Activated CD4-positive, alpha-beta T cell treated with anti-CD3 and anti-CD28 coated beads, Interleukin-2, Interleukin-4, amounts not matched to agents 100 ng/mL and 50 ng/mL, durations not matched to agents 16 hours and 8 hours (primary cell): ENCODE measurements at regions not wholly inside any gene's neighbourhood (a gene's known extent, or its start where the extent isn't known, plus 50 kb on each side); places are given as distances from the start of the nearest gene placed in this dataset.

Source experiments
- DNase-seq: peaks from one replicate; pipeline ENCODE4 v3.0.0-alpha.2; 2020; ENCODE audit warnings: low spot score

DNA sequence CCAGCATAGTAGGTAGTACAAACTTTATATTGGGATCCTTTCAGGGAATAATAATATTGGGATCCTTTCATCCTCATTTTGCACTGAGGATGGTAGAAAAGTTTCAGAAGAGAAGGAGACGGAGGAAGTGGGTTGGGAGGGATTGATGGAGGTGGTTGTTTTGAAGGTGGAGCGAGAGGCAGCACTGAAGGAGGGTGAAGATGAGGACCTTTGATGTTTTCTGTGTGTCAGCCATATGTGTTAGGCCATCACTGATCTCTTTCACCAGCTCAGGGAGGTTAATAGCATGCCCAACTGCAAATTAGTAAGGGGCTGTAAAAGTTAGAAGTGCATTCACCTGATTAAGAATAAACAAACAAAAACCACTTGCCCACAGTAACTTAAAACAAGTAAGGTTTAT lies 275.5 kb upstream of the B3GAT1 start:
- no peak for DNase-seq

DNA sequence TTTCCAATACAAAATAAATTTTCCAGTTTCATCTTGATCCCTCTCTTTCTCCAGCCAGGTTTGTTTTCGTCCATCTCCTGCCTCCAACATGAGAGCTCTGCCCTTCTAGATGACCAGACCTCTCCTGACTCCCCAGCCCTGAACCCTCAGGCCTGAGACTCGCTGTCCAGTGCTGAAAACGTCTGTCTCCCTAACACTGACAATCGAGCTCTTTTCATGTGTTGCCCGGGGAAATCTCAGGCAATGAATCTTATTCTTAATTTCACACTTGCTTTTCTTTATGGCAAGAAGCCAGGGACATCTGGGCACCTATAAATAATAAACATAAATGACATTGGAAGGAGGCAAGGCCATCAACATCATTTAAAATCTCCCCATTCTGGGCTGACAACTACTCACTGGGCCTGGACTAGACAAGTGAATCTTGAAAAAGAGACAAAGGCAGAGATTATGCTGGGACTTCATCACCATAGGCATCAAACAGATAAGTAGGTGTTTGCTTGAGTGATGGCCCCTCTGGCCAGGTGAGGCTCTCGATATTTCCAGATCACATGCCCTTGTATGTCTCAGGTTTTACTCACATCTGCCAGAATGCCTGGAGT lies 274.5 kb upstream of the B3GAT1 start:
- DNase-seq: no peak

- DNase-seq: no peak
Measured at GRCh38 chr11:134685793-134686380, 273.8 kb upstream of the B3GAT1 start.

DNA sequence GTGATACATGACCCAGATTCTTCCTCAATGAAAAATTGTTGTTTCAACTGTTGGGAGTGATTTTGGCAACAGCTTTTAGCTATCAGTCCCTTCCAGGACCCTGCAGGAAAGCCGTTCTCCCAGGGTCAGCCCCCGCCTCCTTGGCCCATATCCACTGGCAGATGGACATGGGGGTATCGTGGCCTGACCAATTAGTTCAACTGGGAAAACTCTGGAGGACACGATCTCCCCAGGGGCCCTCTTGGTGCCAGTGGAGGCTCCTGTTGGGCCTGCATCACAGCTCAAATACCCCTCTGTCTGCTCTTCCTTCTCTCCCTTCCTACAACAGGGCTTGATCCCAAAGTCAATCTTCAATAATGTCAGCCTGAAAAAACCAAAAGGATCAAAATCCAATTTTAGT lies 272.5 kb upstream of the B3GAT1 start:
- DNase-seq: no peak

DNA sequence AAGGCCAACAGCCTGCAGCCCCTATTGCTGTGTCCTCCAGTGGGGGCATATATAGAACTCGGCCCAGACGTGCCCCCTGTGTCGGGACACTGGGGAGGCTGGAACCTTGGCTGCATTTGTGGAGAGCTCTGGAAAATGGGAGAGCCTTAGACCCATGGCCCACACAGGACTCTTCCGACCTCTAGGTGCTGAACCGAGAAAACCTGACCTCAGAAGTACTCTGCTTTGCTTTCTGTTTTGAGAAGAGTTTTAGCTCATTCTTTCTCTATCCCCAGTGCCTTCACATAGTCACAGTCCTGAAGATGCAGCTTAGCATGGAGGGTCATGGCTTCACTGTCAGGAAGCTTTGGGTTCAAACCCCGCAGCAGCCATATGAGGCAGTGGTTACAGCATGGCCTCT lies 271.8 kb upstream of the B3GAT1 start:
- no peak for DNase-seq

GRCh38 chr11:134682577-134682976 lies 270.5 kb upstream of the B3GAT1 start:
- no peak for DNase-seq

- no peak for DNase-seq
Measured at GRCh38 chr11:134679592-134679991, 267.6 kb upstream of the B3GAT1 start.

DNA sequence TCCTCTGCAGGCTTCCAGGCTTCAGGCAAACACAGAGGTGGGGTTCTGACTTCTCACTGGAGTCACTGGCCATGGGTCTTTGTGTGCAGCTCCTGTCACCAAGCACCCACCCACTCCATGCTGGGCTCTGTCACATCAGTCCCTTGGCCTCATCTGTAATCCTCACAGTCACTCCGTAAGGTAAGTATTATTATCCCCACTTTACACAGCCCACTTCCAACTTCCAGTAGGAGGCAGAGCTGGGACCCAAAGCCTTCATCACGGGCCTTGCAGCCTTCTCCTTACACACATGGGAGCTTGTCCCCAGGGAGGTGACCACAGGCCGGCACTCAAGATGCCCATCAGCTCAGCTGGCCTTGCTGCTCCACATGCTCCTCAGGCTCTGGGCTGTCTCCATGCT lies 266.7 kb upstream of the B3GAT1 start:
- no peak for DNase-seq

DNA sequence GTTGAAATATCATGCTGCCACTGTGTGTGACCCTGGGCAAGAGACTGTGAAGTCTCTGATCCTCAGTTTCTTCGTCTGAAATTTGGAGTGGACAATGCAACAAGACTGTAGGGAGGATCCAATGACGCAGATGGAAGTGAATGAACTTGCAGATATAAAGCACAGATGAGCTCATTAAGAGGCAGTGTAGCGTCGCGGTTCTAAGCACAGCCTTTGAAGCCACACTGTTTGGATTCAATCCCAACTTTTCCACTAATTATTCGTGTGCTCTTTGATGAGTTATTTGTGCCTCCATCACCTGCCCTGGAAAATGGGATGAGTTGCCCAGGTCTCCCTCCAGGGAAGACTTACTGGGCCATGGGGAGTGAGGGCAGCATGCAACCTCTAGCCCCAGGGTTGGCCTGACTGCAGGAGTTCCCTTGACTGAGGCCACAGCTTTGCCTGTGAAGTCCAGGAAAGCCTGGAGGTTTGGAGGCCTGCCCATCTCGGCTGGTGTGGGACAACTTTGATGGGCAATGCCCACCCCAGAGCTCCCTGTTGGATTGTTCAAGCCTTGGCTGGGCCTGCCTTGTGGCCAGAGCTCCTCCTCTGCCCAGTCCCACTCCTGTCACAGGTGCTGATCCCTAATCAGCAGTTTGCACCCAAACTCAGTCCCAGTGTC lies 266.0 kb upstream of the B3GAT1 start:
- no peak for DNase-seq

GRCh38 chr11:134677397-134677822 lies 265.4 kb upstream of the B3GAT1 start:
- no peak for DNase-seq

GRCh38 chr11:134676516-134677287 lies 264.7 kb upstream of the B3GAT1 start:
- DNase-seq: no peak

GRCh38 chr11:134675983-134676382 lies 263.9 kb upstream of the B3GAT1 start:
- no peak for DNase-seq

- DNase-seq: no peak
Measured at GRCh38 chr11:134674974-134675373, 262.9 kb upstream of the B3GAT1 start.

DNA sequence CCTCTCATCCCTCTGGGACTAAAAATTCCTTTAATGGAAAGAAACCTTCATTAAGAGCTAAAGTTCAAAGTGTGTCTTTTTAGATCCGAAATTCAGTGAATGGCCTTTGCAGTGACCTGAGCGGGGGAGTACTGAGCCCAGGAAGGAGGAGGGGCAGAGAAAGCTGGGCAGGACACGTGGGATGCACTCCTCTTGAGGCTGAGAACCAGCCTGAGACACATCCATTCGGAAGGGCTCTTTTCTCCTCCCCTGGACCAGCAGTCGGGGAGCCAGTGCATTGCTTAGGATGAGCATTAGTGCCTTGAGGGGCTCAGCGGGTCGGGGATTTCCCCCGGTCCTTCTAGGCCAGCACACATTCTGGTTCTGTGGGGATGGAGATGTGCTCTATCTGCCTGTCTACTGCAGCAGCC lies 258.9 kb upstream of the B3GAT1 start:
- DNase-seq: no peak

DNA sequence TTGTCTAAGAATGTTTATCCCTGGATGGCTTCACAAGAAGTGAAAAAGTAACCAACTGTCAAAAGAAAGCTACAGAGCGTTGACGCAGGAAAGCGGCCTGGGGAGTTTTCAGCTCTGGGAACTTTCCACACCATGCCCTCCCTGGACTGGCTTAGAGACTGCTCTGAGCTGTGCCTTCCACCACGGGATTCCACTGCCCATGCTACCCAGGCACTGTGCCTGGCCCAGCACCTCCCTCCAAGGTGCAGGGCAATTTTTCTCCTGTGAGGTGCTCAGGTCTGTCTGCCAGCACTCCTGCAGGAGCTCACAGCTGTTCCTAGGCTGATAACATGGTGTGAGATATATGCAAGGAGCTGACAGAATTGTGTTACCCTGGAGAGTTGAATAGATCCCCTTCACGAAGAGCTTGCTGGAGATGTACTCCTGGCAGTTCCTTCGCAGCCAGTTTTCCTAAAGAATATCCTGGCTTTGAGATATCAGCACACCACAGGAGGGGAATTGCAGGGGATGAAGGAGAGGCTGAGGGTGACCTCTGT lies 258.3 kb upstream of the B3GAT1 start:
- DNase-seq: no peak

DNA sequence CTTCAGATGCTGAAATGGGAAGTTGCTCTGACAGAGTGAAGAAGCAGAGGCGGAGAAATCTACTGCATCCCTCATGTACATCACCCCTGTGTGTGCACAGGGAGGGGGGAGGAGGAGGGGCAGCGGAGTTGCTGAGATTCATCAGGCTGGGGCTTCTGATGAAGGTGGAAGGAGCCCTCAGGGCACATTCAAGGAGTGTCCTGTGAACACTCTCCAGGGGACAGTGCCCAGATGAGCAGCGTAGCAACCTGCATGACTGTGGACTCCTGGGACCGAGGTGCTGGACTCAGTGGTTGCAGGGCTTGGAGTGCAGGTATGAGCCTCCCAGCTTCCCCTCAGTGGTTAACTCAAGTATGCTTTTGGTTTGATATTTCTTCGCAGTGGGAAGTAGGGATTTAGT lies 257.8 kb upstream of the B3GAT1 start:
- no peak for DNase-seq

DNA sequence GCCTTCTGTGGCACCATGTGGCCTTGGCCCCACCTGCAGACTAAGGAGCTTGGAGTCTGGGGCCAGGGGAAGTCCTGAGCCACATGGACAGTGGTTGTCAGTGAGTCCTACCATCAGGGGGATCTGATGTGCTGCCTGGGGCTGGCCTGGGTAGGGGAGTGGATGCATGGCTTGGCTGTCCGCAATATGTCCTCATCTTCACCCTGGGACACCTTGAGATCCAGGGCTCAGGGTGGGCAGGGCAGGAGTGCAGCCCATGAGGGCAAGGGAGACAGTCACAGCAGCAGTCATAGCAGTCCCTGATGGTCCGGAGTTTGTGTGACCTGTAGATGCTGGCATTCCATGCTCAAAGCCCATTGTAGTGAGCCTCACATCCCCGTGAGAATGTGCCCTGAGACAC lies 256.8 kb upstream of the B3GAT1 start:
- DNase-seq: no peak

- no peak for DNase-seq
Measured at GRCh38 chr11:134668076-134668475, 256.0 kb upstream of the B3GAT1 start.

DNA sequence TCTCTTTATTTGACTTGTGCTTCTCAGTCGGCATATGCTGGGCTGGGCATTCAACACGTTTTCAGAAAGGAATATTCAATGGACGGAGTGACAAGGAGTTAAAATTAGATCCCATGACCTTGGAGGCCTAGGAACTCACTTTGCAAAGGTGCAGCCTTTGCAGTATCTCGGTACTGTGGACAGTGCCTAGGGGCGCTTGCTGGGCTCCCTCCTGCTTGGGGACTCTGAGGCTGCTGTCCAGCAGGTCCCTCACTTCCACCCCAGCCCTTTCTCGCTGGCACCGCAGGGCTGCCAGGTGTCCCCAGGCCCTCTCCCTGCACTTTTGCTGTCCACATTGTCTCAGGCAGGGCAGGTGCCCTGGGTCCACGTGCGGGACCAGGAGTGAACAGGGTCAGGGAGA lies 255.5 kb upstream of the B3GAT1 start:
- no peak for DNase-seq

DNA sequence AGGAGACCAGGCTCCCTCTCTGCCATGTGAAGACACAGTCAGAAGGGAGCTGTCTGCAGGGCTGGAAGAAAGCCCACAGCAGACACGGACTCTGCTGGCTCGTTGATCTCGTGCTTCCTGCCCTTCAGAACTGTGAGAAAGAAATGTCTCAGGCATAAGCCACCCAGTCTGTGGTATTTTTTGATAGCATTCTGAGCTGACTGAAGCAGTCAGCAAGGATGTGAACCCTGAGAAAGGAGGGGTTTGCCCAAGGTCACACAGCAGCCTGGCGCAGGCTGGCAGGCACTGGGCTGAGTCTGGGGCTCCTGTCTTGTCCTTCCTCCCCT lies 255.1 kb upstream of the B3GAT1 start:
- DNase-seq: no peak

- DNase-seq: no peak
Measured at GRCh38 chr11:134666273-134667174, 254.5 kb upstream of the B3GAT1 start.
